ENCODE measurements at regions not wholly inside any gene's neighbourhood (a gene's known extent, or its start where the extent isn't known, plus 50 kb on each side); places are given as distances from the start of the nearest gene placed in this dataset.

GRCh38 chr2:182584462-182584861, 131.6 kb upstream of the DNAJC10 start:
- Histone ChIP-seq H3K79me2 (ENCODE audit: low read length) (no peaks in the 10 kb centered on the region), H3K36me3 (ENCODE audit: insufficient read depth, low read length) (no peaks in the 10 kb centered on the region)
- no peak for DNase-seq

DNA sequence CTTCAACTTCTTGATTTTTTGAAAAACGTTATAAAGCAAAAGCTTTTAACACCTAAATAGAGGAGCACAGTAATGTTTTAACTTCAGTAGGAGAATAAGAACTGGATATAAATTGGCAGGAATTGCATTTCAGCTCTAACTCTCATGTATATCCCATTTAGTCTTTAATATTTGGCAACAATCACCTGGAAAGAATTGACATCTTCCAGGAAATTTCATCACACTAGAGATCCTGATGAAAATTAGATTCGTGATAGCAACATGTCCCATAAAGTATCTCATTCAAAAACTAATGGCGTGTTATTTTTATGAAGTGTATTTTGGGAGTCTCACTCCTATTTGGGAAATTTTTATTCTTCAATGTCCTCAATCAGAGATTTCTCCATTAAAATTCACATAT, 131.1 kb upstream of the DNAJC10 start:
- no peak for DNase-seq
- Histone ChIP-seq H3K9ac (ENCODE audit: low read length) (no peak overlapping the region), H3K36me3 (ENCODE audit: insufficient read depth, low read length) (no peaks in the 10 kb centered on the region), H3K27ac (ENCODE audit: low read length) (no peak overlapping the region), H2AFZ (ENCODE audit: low read length) (no peak overlapping the region), H3K4me3 (ENCODE audit: low read length) (no peak overlapping the region), H3K9me3 (ENCODE audit: low read length) (no peaks in the 10 kb centered on the region), H3K79me2 (ENCODE audit: low read length) (no peaks in the 10 kb centered on the region), H3K9me2 (replicated peaks; ENCODE audit: insufficient read depth, low read length) (no peaks in the 10 kb centered on the region), H3K27me3 (ENCODE audit: low read length) (no peaks in the 10 kb centered on the region), H3K4me1 (ENCODE audit: low read length) (no peaks in the 10 kb centered on the region), H3K4me2 (ENCODE audit: low read depth, low read length, poor library complexity, severe bottlenecking) (no peak overlapping the region), H4K20me1 (ENCODE audit: insufficient read depth, low read depth, low read length) (no peaks in the 10 kb centered on the region)

More at GRCh38 chr2:182584462-182584861, 131.6 kb upstream of the DNAJC10 start:
- H3K27me3 ChIP-seq (ENCODE audit: low read length) = no peaks in the 10 kb centered on the region
- H3K27ac ChIP-seq (ENCODE audit: low read length) = no peak overlapping the region
- H3K4me2 ChIP-seq (ENCODE audit: low read depth, low read length, poor library complexity, severe bottlenecking) = no peak overlapping the region
- no peak overlapping the region for H3K4me3 ChIP-seq (ENCODE audit: low read length)
- H2AFZ ChIP-seq (ENCODE audit: low read length) = no peak overlapping the region
- H3K9me3 ChIP-seq (ENCODE audit: low read length) = no peaks in the 10 kb centered on the region
- H4K20me1 ChIP-seq (ENCODE audit: insufficient read depth, low read depth, low read length) = no peaks in the 10 kb centered on the region
- no peak overlapping the region for H3K9ac ChIP-seq (ENCODE audit: low read length)
- H3K4me1 ChIP-seq (ENCODE audit: low read length) = no peaks in the 10 kb centered on the region
- no peaks in the 10 kb centered on the region for H3K9me2 ChIP-seq (replicated peaks; ENCODE audit: insufficient read depth, low read length)

GRCh38 chr2:182585430-182585829, 130.6 kb upstream of the DNAJC10 start:
- H3K27me3 ChIP-seq (ENCODE audit: low read length) = no peaks in the 10 kb centered on the region
- no peak overlapping the region for H3K4me3 ChIP-seq (ENCODE audit: low read length)
- no peaks in the 10 kb centered on the region for H3K79me2 ChIP-seq (ENCODE audit: low read length)
- H3K36me3 ChIP-seq (ENCODE audit: insufficient read depth, low read length) = no peaks in the 10 kb centered on the region
- no peaks in the 10 kb centered on the region for H4K20me1 ChIP-seq (ENCODE audit: insufficient read depth, low read depth, low read length)
- no peak for DNase-seq
- no peaks in the 10 kb centered on the region for H3K9me3 ChIP-seq (ENCODE audit: low read length)
- no peaks in the 10 kb centered on the region for H3K4me1 ChIP-seq (ENCODE audit: low read length)
- H3K9ac ChIP-seq (ENCODE audit: low read length) = no peak overlapping the region
- H3K9me2 ChIP-seq (replicated peaks; ENCODE audit: insufficient read depth, low read length) = no peaks in the 10 kb centered on the region
- no peak overlapping the region for H2AFZ ChIP-seq (ENCODE audit: low read length)
- H3K4me2 ChIP-seq (ENCODE audit: low read depth, low read length, poor library complexity, severe bottlenecking) = no peak overlapping the region
- no peak overlapping the region for H3K27ac ChIP-seq (ENCODE audit: low read length)

- Histone ChIP-seq H3K4me2 (ENCODE audit: low read depth, low read length, poor library complexity, severe bottlenecking) (no peak overlapping the region), H3K9ac (ENCODE audit: low read length) (no peak overlapping the region), H3K4me3 (ENCODE audit: low read length) (no peak overlapping the region), H3K4me1 (ENCODE audit: low read length) (no peaks in the 10 kb centered on the region), H3K9me2 (replicated peaks; ENCODE audit: insufficient read depth, low read length) (no peaks in the 10 kb centered on the region), H3K27me3 (ENCODE audit: low read length) (no peaks in the 10 kb centered on the region), H3K27ac (ENCODE audit: low read length) (no peak overlapping the region), H2AFZ (ENCODE audit: low read length) (no peak overlapping the region), H3K79me2 (ENCODE audit: low read length) (no peaks in the 10 kb centered on the region), H3K36me3 (ENCODE audit: insufficient read depth, low read length) (no peaks in the 10 kb centered on the region), H4K20me1 (ENCODE audit: insufficient read depth, low read depth, low read length) (no peaks in the 10 kb centered on the region), H3K9me3 (ENCODE audit: low read length) (no peaks in the 10 kb centered on the region)
- DNase-seq = no peak
Observed at GRCh38 chr2:182586426-182586825, 129.6 kb upstream of the DNAJC10 start.

GRCh38 chr2:182587831-182588230, 128.2 kb upstream of the DNAJC10 start:
- H3K27me3 ChIP-seq (ENCODE audit: low read length) = no peaks in the 10 kb centered on the region
- no peak overlapping the region for H3K9ac ChIP-seq (ENCODE audit: low read length)
- no peak for DNase-seq
- no peak overlapping the region for H3K4me3 ChIP-seq (ENCODE audit: low read length)
- H3K36me3 ChIP-seq (ENCODE audit: insufficient read depth, low read length) = no peaks in the 10 kb centered on the region
- H3K27ac ChIP-seq (ENCODE audit: low read length) = no peak overlapping the region
- no peaks in the 10 kb centered on the region for H3K9me3 ChIP-seq (ENCODE audit: low read length)
- H3K4me2 ChIP-seq (ENCODE audit: low read depth, low read length, poor library complexity, severe bottlenecking) = no peak overlapping the region
- H4K20me1 ChIP-seq (ENCODE audit: insufficient read depth, low read depth, low read length) = no peaks in the 10 kb centered on the region
- H2AFZ ChIP-seq (ENCODE audit: low read length) = no peak overlapping the region
- H3K79me2 ChIP-seq (ENCODE audit: low read length) = no peaks in the 10 kb centered on the region
- H3K9me2 ChIP-seq (replicated peaks; ENCODE audit: insufficient read depth, low read length) = no peaks in the 10 kb centered on the region
- H3K4me1 ChIP-seq (ENCODE audit: low read length) = no peaks in the 10 kb centered on the region

DNA sequence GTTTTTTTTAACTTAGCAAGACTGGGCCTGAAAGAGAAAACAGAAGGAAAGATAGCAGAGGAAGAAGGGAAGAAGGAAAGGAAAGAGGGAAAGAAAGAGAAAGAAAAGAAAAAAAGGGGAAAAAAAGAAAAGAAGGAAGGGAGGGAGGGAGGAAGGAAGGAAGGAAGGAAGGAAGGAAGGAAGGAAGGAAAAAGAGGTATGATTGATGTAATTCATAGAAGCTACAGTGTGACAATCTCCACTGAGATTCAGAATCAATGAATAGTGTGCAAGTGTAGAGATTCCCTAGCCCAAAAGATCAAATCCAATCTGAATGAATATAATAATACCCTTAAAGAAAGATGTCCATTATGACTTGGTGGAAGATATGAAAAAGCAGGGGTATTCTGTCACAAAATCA, 126.9 kb upstream of the DNAJC10 start:
- Histone ChIP-seq H3K4me2 (ENCODE audit: low read depth, low read length, poor library complexity, severe bottlenecking) (no peak overlapping the region), H3K9me2 (replicated peaks; ENCODE audit: insufficient read depth, low read length) (no peaks in the 10 kb centered on the region)

GRCh38 chr2:182591774-182592173, 124.3 kb upstream of the DNAJC10 start:
- Histone ChIP-seq H3K4me1 (ENCODE audit: low read length) (no peaks in the 10 kb centered on the region), H3K9ac (ENCODE audit: low read length) (no peak overlapping the region), H3K79me2 (ENCODE audit: low read length) (no peaks in the 10 kb centered on the region), H4K20me1 (ENCODE audit: insufficient read depth, low read depth, low read length) (no peaks in the 10 kb centered on the region), H3K9me2 (replicated peaks; ENCODE audit: insufficient read depth, low read length) (no peaks in the 10 kb centered on the region), H3K36me3 (ENCODE audit: insufficient read depth, low read length) (no peaks in the 10 kb centered on the region), H3K4me2 (ENCODE audit: low read depth, low read length, poor library complexity, severe bottlenecking) (no peak overlapping the region), H3K27ac (ENCODE audit: low read length) (no peak overlapping the region), H3K27me3 (ENCODE audit: low read length) (no peaks in the 10 kb centered on the region), H3K4me3 (ENCODE audit: low read length) (no peak overlapping the region), H3K9me3 (ENCODE audit: low read length) (no peaks in the 10 kb centered on the region), H2AFZ (ENCODE audit: low read length) (no peak overlapping the region)
- no peak for DNase-seq

More for the DNA sequence above, 126.9 kb upstream of the DNAJC10 start:
- DNase-seq = no peak
- Histone ChIP-seq H3K4me1 (ENCODE audit: low read length) (no peaks in the 10 kb centered on the region), H3K27me3 (ENCODE audit: low read length) (no peaks in the 10 kb centered on the region), H3K9me3 (ENCODE audit: low read length) (no peaks in the 10 kb centered on the region), H3K36me3 (ENCODE audit: insufficient read depth, low read length) (no peaks in the 10 kb centered on the region), H3K27ac (ENCODE audit: low read length) (no peak overlapping the region), H3K79me2 (ENCODE audit: low read length) (no peaks in the 10 kb centered on the region), H2AFZ (ENCODE audit: low read length) (no peak overlapping the region), H3K4me3 (ENCODE audit: low read length) (no peak overlapping the region), H3K9ac (ENCODE audit: low read length) (no peak overlapping the region), H4K20me1 (ENCODE audit: insufficient read depth, low read depth, low read length) (no peaks in the 10 kb centered on the region)

DNA sequence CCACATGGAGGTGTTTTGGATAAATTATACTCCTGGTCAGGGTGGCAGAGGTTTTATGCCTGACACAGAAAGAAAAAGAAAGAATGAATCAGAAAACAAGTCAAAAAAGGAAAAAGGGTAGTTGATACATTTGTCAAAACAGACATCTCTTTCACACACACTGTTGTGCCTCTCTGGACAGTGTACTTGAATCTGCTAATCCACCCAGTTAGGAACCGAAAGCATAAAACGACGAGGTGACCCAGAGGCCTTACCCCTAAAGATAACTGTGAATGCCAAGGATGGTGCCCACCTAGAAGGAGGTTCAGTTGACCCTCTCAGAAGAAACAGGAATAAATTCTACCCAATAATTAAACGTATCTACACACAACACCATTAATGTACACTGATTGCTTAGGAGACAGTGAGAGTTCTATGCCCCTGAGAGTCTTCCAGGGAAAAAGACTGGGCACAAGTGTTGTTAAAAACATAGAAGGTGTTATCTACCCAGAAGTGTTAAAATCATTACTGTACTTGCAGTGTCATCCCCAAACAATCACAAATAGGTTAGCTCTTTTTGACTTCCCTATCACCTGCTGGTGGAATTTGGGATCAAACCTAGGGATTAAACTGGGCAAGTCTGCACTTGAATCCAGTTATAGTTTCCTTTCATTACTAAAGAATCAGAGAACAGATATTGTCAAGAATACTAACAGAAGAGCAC, 123.2 kb upstream of the DNAJC10 start:
- Histone ChIP-seq H3K4me3 (ENCODE audit: low read length) (no peak overlapping the region), H3K4me1 (ENCODE audit: low read length) (no peaks in the 10 kb centered on the region), H2AFZ (ENCODE audit: low read length) (no peak overlapping the region), H3K79me2 (ENCODE audit: low read length) (no peaks in the 10 kb centered on the region), H3K9me2 (replicated peaks; ENCODE audit: insufficient read depth, low read length) (no peaks in the 10 kb centered on the region), H3K27me3 (ENCODE audit: low read length) (no peaks in the 10 kb centered on the region), H4K20me1 (ENCODE audit: insufficient read depth, low read depth, low read length) (no peaks in the 10 kb centered on the region), H3K9ac (ENCODE audit: low read length) (no peak overlapping the region), H3K4me2 (ENCODE audit: low read depth, low read length, poor library complexity, severe bottlenecking) (no peak overlapping the region), H3K36me3 (ENCODE audit: insufficient read depth, low read length) (no peaks in the 10 kb centered on the region), H3K9me3 (ENCODE audit: low read length) (no peaks in the 10 kb centered on the region), H3K27ac (ENCODE audit: low read length) (no peak overlapping the region)
- no peak for DNase-seq
